ENCODE measurements at regions not wholly inside any gene's neighbourhood (a gene's known extent, or its start where the extent isn't known, plus 50 kb on each side); places are given as distances from the start of the nearest gene placed in this dataset.

DNA sequence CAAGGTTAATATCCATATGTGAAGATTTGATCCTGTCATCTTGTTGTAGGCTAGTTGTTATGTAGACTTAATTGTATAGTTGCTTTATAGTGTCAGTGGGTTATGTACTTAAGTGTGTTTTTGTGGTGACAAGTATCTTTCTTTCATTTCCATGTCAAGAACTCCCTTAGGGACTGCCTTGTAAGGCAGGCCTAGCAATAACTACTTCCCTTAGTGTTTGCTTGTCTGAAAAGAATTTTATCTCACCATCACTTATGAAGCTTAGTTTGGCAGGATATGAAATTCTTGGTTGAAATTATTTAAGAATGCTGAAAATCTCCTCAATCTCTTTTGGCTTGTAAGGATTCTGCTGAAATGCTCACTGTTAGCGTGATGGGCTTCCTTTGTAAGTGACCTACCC is 467.6 kb downstream of the CDH2 start:
- TF ChIP-seq, protein P1, sequence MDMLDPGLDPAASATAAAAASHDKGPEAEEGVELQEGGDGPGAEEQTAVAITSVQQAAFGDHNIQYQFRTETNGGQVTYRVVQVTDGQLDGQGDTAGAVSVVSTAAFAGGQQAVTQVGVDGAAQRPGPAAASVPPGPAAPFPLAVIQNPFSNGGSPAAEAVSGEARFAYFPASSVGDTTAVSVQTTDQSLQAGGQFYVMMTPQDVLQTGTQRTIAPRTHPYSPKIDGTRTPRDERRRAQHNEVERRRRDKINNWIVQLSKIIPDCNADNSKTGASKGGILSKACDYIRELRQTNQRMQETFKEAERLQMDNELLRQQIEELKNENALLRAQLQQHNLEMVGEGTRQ (IDR thresholded peaks at IDR 0.05; ENCODE audit: low read depth, low read length): no peak
- TF ChIP-seq RCOR1 (IDR thresholded peaks at IDR 0.05; ENCODE audit: insufficient replicate concordance, low read length) (no peak), CHD1 (IDR thresholded peaks at IDR 0.05; ENCODE audit: low read depth, low read length) (no peak), MXI1 (IDR thresholded peaks at IDR 0.05; ENCODE audit: borderline replicate concordance, low read depth, low read length) (no peak), POLR2A (IDR thresholded peaks at IDR 0.05; ENCODE audit: low read depth, low read length) (no peak), SMC3 (IDR thresholded peaks at IDR 0.05; ENCODE audit: low read depth, low read length) (no peak), RAD21 (IDR thresholded peaks at IDR 0.05; ENCODE audit: low read length) (no peak), RFX5 (IDR thresholded peaks at IDR 0.05; ENCODE audit: low read depth, low read length) (no peak), MAZ (IDR thresholded peaks at IDR 0.05; ENCODE audit: borderline replicate concordance, low read depth, low read length) (no peak), FOS (IDR thresholded peaks at IDR 0.05; ENCODE audit: low read depth, low read length) (no peak), MAFK (IDR thresholded peaks at IDR 0.05; ENCODE audit: low read depth, low read length) (no peak), CEBPB (IDR thresholded peaks at IDR 0.05; ENCODE audit: low read depth, low read length) (no peak), BHLHE40 (IDR thresholded peaks at IDR 0.05; ENCODE audit: low read depth, low read length) (no peak), NFE2L2 (IDR thresholded peaks at IDR 0.05; ENCODE audit: low read depth, low read length) (no peak)
- TF ChIP-seq, protein P2, sequence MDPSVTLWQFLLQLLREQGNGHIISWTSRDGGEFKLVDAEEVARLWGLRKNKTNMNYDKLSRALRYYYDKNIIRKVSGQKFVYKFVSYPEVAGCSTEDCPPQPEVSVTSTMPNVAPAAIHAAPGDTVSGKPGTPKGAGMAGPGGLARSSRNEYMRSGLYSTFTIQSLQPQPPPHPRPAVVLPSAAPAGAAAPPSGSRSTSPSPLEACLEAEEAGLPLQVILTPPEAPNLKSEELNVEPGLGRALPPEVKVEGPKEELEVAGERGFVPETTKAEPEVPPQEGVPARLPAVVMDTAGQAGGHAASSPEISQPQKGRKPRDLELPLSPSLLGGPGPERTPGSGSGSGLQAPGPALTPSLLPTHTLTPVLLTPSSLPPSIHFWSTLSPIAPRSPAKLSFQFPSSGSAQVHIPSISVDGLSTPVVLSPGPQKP (IDR thresholded peaks at IDR 0.05; ENCODE audit: borderline replicate concordance, low read depth, low read length): no peak
- TF ChIP-seq, protein P3, sequence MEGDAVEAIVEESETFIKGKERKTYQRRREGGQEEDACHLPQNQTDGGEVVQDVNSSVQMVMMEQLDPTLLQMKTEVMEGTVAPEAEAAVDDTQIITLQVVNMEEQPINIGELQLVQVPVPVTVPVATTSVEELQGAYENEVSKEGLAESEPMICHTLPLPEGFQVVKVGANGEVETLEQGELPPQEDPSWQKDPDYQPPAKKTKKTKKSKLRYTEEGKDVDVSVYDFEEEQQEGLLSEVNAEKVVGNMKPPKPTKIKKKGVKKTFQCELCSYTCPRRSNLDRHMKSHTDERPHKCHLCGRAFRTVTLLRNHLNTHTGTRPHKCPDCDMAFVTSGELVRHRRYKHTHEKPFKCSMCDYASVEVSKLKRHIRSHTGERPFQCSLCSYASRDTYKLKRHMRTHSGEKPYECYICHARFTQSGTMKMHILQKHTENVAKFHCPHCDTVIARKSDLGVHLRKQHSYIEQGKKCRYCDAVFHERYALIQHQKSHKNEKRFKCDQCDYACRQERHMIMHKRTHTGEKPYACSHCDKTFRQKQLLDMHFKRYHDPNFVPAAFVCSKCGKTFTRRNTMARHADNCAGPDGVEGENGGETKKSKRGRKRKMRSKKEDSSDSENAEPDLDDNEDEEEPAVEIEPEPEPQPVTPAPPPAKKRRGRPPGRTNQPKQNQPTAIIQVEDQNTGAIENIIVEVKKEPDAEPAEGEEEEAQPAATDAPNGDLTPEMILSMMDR (conservative IDR thresholded peaks at IDR 0.05; ENCODE audit: low read depth, low read length): no peak
- no peaks in the 10 kb centered on the region for H4K20me1 ChIP-seq (ENCODE audit: insufficient read depth, low read length)
- no peak overlapping the region for H4K91ac ChIP-seq (ENCODE audit: insufficient read depth, low read depth, low read length)
- no peak overlapping the region for H3K4ac ChIP-seq (ENCODE audit: low read depth, low read length)
- no peak overlapping the region for H3K56ac ChIP-seq (ENCODE audit: extremely low read depth, insufficient read depth, low read length)
- no peaks in the 10 kb centered on the region for H3K27me3 ChIP-seq (ENCODE audit: control insufficient read depth, insufficient read depth, low read length)
- no peak overlapping the region for H2AFZ ChIP-seq (replicated peaks; ENCODE audit: low read length, poor library complexity)
- ChIA-PET CTCF (no interaction called here), POLR2A (ENCODE audit: unreplicated experiment) (no interaction called here)
- no peak overlapping the region for H4K8ac ChIP-seq (ENCODE audit: low read depth in 2 of 2, low read length in 2 of 2)
- H3K4me1 ChIP-seq (ENCODE audit: control insufficient read depth, insufficient read depth, low read length): no peaks in the 10 kb centered on the region
- H3K9me1 ChIP-seq (ENCODE audit: insufficient read depth, low read length): no peaks in the 10 kb centered on the region
- WGBS, 2 experiments (ENCODE audit: extremely low coverage in 2 of 2, insufficient read length in 1 of 2): no CpG with 5 or more reads among the region's 1 CpG
- H2BK20ac ChIP-seq (ENCODE audit: low read depth, low read length): no peak overlapping the region
- BruUV-seq (replicated peaks): no TSS peak
- in situ Hi-C loops (cut with MboI; ENCODE audit: low sequenced_read_pairs): no loop called here
- intact Hi-C loops (cut with micrococcal nuclease): no loop called here
- H3K27ac ChIP-seq (ENCODE audit: insufficient read depth, low read length): no peak overlapping the region
- DNase-seq (no peak), ATAC-seq (ENCODE audit: low read depth) (no peak)
- no peaks in the 10 kb centered on the region for H3K36me3 ChIP-seq (ENCODE audit: control insufficient read depth, insufficient read depth, low read length)
- H4K5ac ChIP-seq (ENCODE audit: low read depth, low read length): no peak overlapping the region
- no peak overlapping the region for H2AK5ac ChIP-seq (ENCODE audit: low read depth, low read length)
- H2BK15ac ChIP-seq (ENCODE audit: low read depth, low read length): no peak overlapping the region
- H3K9ac ChIP-seq (ENCODE audit: low read depth, low read length): no peak overlapping the region
- no peak overlapping the region for H3K18ac ChIP-seq (ENCODE audit: low read depth, low read length)
- no peak overlapping the region for H2BK120ac ChIP-seq (ENCODE audit: low read depth, low read length)
- no peak overlapping the region for H2BK5ac ChIP-seq (ENCODE audit: low read depth, low read length, poor library complexity, severe bottlenecking)
- H3K4me2 ChIP-seq (ENCODE audit: low read depth, low read length): no peak overlapping the region
- H2AK9ac ChIP-seq (replicated peaks; ENCODE audit: low read depth, low read length, poor library complexity): no peak overlapping the region
- no peaks in the 10 kb centered on the region for H3K79me1 ChIP-seq (ENCODE audit: low read depth in 1 of 2, low read length in 2 of 2)
- no peak overlapping the region for H3K4me3 ChIP-seq (ENCODE audit: insufficient read depth, low read depth, low read length)
- H3K23ac ChIP-seq (ENCODE audit: low read depth, low read length): no peak overlapping the region
- H3K9me3 ChIP-seq (ENCODE audit: control insufficient read depth, insufficient read depth, low read length): no peaks in the 10 kb centered on the region
- dilution Hi-C loops (cut with HindIII; ENCODE audit: low sequenced_read_pairs, unreplicated experiment): no loop called here
- H3K14ac ChIP-seq (replicated peaks; ENCODE audit: low read depth, low read length): no peak overlapping the region
